ENCODE measurements at regions not wholly inside any gene's neighbourhood (a gene's known extent, or its start where the extent isn't known, plus 50 kb on each side); places are given as distances from the start of the nearest gene placed in this dataset.

DNA sequence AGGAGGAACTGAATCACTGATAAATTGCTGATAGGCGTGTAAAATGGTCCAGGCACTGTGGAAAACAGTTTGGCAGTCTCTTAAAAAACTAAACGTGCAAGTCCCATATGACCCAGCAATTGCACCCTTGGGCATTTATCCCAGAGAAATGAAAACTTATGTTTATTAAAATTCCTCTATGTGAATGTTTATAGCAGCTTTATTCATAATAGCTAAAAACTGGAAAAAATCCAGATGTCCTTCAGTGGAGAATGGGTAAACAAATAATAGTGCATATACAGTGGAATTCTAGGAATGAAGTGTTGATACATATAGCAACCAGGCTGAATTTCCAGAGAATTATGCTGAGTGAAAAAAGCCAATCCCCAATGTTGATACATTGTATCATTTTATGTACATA lies 482.2 kb upstream of the PDZRN3 start:
- DNase-seq (ENCODE audit: extremely low read depth, low read depth), result no peak
- TF ChIP-seq, protein P1, sequence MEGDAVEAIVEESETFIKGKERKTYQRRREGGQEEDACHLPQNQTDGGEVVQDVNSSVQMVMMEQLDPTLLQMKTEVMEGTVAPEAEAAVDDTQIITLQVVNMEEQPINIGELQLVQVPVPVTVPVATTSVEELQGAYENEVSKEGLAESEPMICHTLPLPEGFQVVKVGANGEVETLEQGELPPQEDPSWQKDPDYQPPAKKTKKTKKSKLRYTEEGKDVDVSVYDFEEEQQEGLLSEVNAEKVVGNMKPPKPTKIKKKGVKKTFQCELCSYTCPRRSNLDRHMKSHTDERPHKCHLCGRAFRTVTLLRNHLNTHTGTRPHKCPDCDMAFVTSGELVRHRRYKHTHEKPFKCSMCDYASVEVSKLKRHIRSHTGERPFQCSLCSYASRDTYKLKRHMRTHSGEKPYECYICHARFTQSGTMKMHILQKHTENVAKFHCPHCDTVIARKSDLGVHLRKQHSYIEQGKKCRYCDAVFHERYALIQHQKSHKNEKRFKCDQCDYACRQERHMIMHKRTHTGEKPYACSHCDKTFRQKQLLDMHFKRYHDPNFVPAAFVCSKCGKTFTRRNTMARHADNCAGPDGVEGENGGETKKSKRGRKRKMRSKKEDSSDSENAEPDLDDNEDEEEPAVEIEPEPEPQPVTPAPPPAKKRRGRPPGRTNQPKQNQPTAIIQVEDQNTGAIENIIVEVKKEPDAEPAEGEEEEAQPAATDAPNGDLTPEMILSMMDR (IDR thresholded peaks at IDR 0.05; ENCODE audit: low read depth, low read length), result no peak

DNA sequence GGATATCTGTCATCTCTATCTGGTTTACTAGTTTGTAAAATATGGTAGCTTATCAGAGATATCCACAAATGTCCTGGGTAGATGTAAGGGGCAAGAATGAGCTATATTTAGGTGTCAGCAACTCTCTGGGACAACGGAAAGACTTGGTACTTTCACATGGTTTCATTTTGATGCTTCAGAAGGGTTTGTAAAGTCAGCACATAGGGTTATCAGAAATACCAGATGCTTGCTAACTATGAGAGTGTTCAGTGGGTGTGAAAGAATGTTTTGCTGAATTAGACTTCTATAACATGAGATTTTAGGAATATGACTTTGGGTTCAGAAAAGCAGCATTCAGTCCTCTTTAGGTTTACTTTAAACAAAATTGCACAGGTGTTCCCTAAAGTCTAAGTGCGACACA lies 466.5 kb upstream of the PDZRN3 start:
- TF ChIP-seq, protein P1 (IDR thresholded peaks at IDR 0.05; ENCODE audit: low read depth, low read length), result no peak
- DNase-seq (ENCODE audit: extremely low read depth, low read depth), result no peak

DNA sequence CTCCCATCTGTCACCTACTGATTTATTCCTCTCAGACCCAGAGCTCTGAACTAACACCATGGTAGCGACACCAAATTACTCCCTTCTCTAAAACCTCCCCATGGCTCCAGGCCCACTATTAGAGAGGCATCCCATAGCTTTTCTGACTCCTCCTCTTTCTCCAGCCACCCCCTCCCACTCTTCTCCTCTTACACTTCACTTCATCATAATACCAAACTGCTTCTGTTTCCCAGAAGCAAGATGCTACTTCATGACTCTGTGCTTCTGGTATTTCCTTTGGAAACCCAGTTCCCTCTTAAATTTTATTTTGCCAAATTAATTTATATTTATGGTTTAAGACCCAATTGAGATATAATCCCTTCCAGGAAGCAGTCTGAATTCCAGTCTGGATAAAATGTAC lies 465.1 kb upstream of the PDZRN3 start:
- TF ChIP-seq, protein P1 (IDR thresholded peaks at IDR 0.05; ENCODE audit: low read depth, low read length), result no peak
- DNase-seq (ENCODE audit: extremely low read depth, low read depth), result no peak

DNA sequence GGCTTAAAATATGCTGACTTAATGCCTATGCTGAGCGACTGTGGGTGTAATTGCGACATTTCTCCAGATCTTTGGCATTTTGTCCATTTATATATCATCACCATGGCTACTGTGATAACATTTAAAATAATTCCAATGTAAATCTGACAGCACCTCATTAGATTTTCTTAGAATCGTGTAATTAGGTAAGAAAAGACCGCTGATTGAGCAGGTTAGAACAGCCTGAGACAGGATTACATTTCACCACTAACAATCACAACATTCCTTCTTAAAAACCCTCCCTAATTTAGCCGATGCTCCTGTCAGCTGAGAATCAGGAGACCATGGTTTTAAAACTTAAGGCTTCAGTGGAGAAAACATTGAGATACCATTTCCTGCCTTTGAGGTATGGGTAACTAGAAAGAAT lies 455.3 kb upstream of the PDZRN3 start:
- no peak for DNase-seq (ENCODE audit: extremely low read depth, low read depth)
- TF ChIP-seq, protein P1 (IDR thresholded peaks at IDR 0.05; ENCODE audit: low read depth, low read length), result no peak

DNA sequence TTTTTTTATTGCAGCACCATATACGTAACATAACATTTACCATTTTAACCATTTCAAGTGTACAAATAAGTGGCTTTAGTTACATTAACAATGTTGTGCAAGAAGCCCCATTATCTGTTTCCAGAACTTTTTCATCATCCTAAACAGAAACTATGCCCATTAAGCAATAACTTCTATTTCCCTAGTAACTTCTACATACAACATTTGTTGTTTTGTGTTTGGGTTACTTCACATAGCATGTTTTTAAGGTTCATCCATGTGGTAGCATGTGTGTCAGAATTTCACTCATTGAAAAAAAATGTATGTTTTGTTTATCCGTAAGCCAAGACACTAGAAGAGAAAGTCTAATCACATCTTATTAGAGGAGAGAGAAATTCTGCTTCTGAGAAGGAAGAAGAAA lies 450.5 kb upstream of the PDZRN3 start:
- TF ChIP-seq, protein P1 (IDR thresholded peaks at IDR 0.05; ENCODE audit: low read depth, low read length), result no peak
- DNase-seq (ENCODE audit: extremely low read depth, low read depth), result no peak

DNA sequence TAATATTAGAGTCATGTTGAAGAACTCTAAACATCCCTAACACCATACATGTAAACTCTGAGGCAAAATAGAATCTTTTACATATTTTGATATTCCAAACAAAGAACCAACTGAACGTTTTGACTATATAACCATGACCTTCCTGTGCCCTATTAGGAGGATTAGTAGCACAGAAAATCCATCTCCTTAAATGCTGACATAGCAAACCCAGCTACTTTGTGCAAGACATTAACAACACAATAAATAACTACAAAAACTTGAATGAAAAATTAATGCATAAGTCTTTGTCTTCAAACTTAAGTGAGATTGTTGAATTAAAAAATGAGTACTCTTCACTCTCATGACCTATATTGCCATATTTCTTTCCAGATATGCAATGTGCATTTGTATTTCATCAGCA lies 450.0 kb upstream of the PDZRN3 start:
- TF ChIP-seq, protein P1 (IDR thresholded peaks at IDR 0.05; ENCODE audit: low read depth, low read length), result no peak
- DNase-seq (ENCODE audit: extremely low read depth, low read depth), result no peak

DNA sequence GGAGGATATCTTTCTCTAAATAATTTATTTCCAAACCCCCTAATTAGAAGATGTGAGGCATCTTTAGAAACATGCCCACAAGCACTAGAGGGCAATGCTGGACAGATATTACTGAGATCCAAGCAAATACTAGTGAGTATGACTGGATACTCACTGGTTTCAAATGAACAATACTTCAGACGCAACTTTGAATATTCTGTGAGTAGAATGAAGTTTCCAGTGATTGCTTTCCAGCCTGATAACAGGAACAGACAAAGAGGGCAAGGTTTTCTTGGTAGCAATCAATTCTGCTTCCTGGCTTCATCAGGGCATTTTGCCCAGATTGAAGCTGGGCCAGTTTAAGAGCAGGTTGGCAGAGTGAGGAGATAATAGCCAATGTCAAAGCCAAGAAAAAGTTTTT lies 442.6 kb upstream of the PDZRN3 start:
- TF ChIP-seq, protein P1 (IDR thresholded peaks at IDR 0.05; ENCODE audit: low read depth, low read length), result peak; percentile 34
- peak; percentile 4 for DNase-seq (ENCODE audit: extremely low read depth, low read depth)
